Sigmoid colon (tissue), 4 donors: ENCODE measurements at regions not wholly inside any gene's neighbourhood (a gene's known extent, or its start where the extent isn't known, plus 50 kb on each side); places are given as distances from the start of the nearest gene placed in this dataset.

Source experiments
- EP300 ChIP-seq, 4 donors: sonication (generic); formaldehyde crosslinking; IDR thresholded peaks; one replicate each; pipeline ENCODE4 v1.6.1; 2017; ENCODE audit warnings: antibody characterized with exemption in 4 of 4
- POLR2A ChIP-seq, 2 donors: fragments of 450-650 bp; IDR thresholded peaks; one replicate each; pipeline ENCODE4 v1.6.1; 2016; ENCODE audit warnings: antibody characterized with exemption in 2 of 2, mild to moderate bottlenecking in 2 of 2, moderate library complexity in 2 of 2
- TF ChIP-seq, protein P1 (sequence below), 4 experiments: fragments of 450-650 bp in 3 of 4; fragments of 200-600 bp in 1 of 4; IDR thresholded peaks; one replicate each; pipeline ENCODE4 v1.5.1; 2016 to 2019; ENCODE audit warnings: antibody characterized with exemption in 4 of 4, mild to moderate bottlenecking in 3 of 4, moderate library complexity in 2 of 4

DNA sequence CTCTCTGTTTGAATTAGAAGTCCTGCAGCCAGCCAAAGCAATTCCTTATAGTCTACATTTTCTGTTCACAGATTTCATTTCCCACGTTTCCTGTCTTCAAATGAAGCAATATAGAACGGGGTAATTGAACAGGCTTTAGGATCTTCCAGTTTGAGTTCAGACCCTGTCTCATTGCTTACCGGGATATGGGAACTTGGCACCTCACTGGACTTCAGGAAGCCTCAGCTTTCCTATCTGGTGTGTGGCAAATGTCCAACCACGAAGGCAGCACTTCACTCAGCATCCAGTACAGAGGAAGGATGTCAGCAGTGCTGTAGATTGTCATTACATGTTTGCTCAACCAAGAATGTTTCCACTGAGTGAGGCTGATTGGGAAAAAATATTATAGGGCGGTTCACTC, 271.1 kb upstream of the ZFP42 start:
- TF ChIP-seq, protein P1, sequence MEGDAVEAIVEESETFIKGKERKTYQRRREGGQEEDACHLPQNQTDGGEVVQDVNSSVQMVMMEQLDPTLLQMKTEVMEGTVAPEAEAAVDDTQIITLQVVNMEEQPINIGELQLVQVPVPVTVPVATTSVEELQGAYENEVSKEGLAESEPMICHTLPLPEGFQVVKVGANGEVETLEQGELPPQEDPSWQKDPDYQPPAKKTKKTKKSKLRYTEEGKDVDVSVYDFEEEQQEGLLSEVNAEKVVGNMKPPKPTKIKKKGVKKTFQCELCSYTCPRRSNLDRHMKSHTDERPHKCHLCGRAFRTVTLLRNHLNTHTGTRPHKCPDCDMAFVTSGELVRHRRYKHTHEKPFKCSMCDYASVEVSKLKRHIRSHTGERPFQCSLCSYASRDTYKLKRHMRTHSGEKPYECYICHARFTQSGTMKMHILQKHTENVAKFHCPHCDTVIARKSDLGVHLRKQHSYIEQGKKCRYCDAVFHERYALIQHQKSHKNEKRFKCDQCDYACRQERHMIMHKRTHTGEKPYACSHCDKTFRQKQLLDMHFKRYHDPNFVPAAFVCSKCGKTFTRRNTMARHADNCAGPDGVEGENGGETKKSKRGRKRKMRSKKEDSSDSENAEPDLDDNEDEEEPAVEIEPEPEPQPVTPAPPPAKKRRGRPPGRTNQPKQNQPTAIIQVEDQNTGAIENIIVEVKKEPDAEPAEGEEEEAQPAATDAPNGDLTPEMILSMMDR (IDR thresholded peaks at IDR 0.05), result no peak
- no peak for TF ChIP-seq POLR2A (IDR thresholded peaks at IDR 0.05)
- no peak for TF ChIP-seq EP300 (IDR thresholded peaks at IDR 0.05)
